ENCODE measurements at regions not wholly inside any gene's neighbourhood (a gene's known extent, or its start where the extent isn't known, plus 50 kb on each side); places are given as distances from the start of the nearest gene placed in this dataset.
A peak's percentile ranks its signal among the peaks of the same experiment; 100 is the strongest.

GRCh38 chr1:59046730-59047157 is 250.2 kb upstream of the FGGY start:
- Histone ChIP-seq H3K27me3 (no peaks in the 10 kb centered on the region), H3K27ac (no peak overlapping the region), H3K4me3 (no peak overlapping the region), H3K9me3 (no peaks in the 10 kb centered on the region), H3K4me1 (peaks cover 0 to 24% (median 7%) of the 10 kb centered on the region in 3 donors), H3K36me3 (no peaks in the 10 kb centered on the region)
- intact Hi-C loops (cut with DNase I), result no loop called here
- TF ChIP-seq CTCF (IDR thresholded peaks at IDR 0.05) (peak in 2 of 6 experiments; percentile 11 to 23), POLR2A (IDR thresholded peaks at IDR 0.05) (no peak)
- DNase-seq, result no peak
- WGBS, 2 donors, result 10% methylated on average over 2 of the region's 2 CpGs; no CpG with 5 or more reads in 1 of the 2 donors

GRCh38 chr1:59051007-59051406 is 245.9 kb upstream of the FGGY start:
- 68 to 74% methylated on average over 4 of the region's 4 CpGs for WGBS, 2 donors
- Histone ChIP-seq H3K9me3 (no peaks in the 10 kb centered on the region), H3K36me3 (no peaks in the 10 kb centered on the region), H3K27me3 (no peaks in the 10 kb centered on the region), H3K4me3 (no peak overlapping the region), H3K27ac (no peak overlapping the region), H3K4me1 (peaks cover 0 to 17% (median 5%) of the 10 kb centered on the region in 3 donors)
- no peak for TF ChIP-seq CTCF (IDR thresholded peaks at IDR 0.05)
- TF ChIP-seq POLR2A (IDR thresholded peaks at IDR 0.05), result no peak
- no peak for DNase-seq
- intact Hi-C loops (cut with DNase I), result loop anchor here (10.0 kb wide), 1 partner anchor 236 kb away; no protein-coding TSS in a partner anchor

- Histone ChIP-seq H3K36me3 (no peaks in the 10 kb centered on the region), H3K27me3 (no peaks in the 10 kb centered on the region), H3K4me3 (no peak overlapping the region), H3K9me3 (no peaks in the 10 kb centered on the region), H3K27ac (no peak overlapping the region), H3K4me1 (peaks cover 10 to 22% (median 14%) of the 10 kb centered on the region in 3 donors)
- intact Hi-C loops (cut with DNase I), result loop anchor here (10.0 kb wide), 1 partner anchor 237 kb away; no protein-coding TSS in a partner anchor
- no peak for DNase-seq
- no peak for TF ChIP-seq POLR2A (IDR thresholded peaks at IDR 0.05)
- no peak for TF ChIP-seq CTCF (IDR thresholded peaks at IDR 0.05)
- WGBS, 2 donors, result 68 to 81% methylated on average over 5 of the region's 5 CpGs
Measured at GRCh38 chr1:59052166-59052590, 244.7 kb upstream of the FGGY start.

GRCh38 chr1:59054172-59054571 is 242.7 kb upstream of the FGGY start:
- intact Hi-C loops (cut with DNase I), result loop anchor here (10.0 kb wide), 1 partner anchor 239 kb away; no protein-coding TSS in a partner anchor
- DNase-seq, result no peak
- H3K4me3 ChIP-seq, result no peak overlapping the region
- WGBS, 2 donors, result 95 to 97% methylated on average over 1 of the region's 1 CpG
- TF ChIP-seq POLR2A (IDR thresholded peaks at IDR 0.05) (no peak), CTCF (IDR thresholded peaks at IDR 0.05) (no peak)
- H3K27ac ChIP-seq, result no peak overlapping the region
- no peaks in the 10 kb centered on the region for H3K27me3 ChIP-seq
- H3K36me3 ChIP-seq, result no peaks in the 10 kb centered on the region
- H3K4me1 ChIP-seq, result peaks cover 20 to 42% (median 28%) of the 10 kb centered on the region in 3 donors
- no peaks in the 10 kb centered on the region for H3K9me3 ChIP-seq

- H3K36me3 ChIP-seq, result no peaks in the 10 kb centered on the region
- TF ChIP-seq POLR2A (IDR thresholded peaks at IDR 0.05), result no peak
- TF ChIP-seq CTCF (IDR thresholded peaks at IDR 0.05), result no peak
- peak overlapping the region in 2 of 4 donors; percentile 3 to 21 for H3K4me3 ChIP-seq
- intact Hi-C loops (cut with DNase I), result loop anchor here (10.0 kb wide), 1 partner anchor 241 kb away; no protein-coding TSS in a partner anchor
- H3K9me3 ChIP-seq, result no peaks in the 10 kb centered on the region
- H3K27me3 ChIP-seq, result no peaks in the 10 kb centered on the region
- peaks cover 20 to 62% (median 28%) of the 10 kb centered on the region in 3 donors for H3K4me1 ChIP-seq
- 48 to 51% methylated on average over 7 of the region's 7 CpGs for WGBS, 2 donors
- no peak for DNase-seq
- H3K27ac ChIP-seq, result peak overlapping the region; percentile 20 to 90 (median 81)
Measured at GRCh38 chr1:59055908-59056719, 240.8 kb upstream of the FGGY start.
